ENCODE measurements at regions not wholly inside any gene's neighbourhood (a gene's known extent, or its start where the extent isn't known, plus 50 kb on each side); places are given as distances from the start of the nearest gene placed in this dataset.

- TF ChIP-seq EP300 (IDR thresholded peaks at IDR 0.05), result no peak
- no peak for TF ChIP-seq POLR2AphosphoS5 (IDR thresholded peaks at IDR 0.05)
- TF ChIP-seq POLR2A (IDR thresholded peaks at IDR 0.05), result no peak
- no peak for TF ChIP-seq CTCF (IDR thresholded peaks at IDR 0.05)
- Histone ChIP-seq H3K27me3 (no peaks in the 10 kb centered on the region), H3K4me3 (no peak overlapping the region), H3K9me3 (peaks cover 0 to 2% (median under 1%) of the 10 kb centered on the region in 4 donors), H3K27ac (no peak overlapping the region), H3K36me3 (no peaks in the 10 kb centered on the region), H3K4me1 (no peaks in the 10 kb centered on the region)
- ATAC-seq (ENCODE audit: low FRiP score in 2 of 2), result no peak
- WGBS, 2 donors, result 81 to 96% methylated on average over 1 of the region's 1 CpG
- DNase-seq, result no peak
Measured at GRCh38 chr16:35626041-35626440, 2166.6 kb downstream of the TP53TG3F start.

GRCh38 chr16:35628976-35629375 lies 2169.6 kb downstream of the TP53TG3F start:
- no peak for TF ChIP-seq CTCF (IDR thresholded peaks at IDR 0.05)
- TF ChIP-seq EP300 (IDR thresholded peaks at IDR 0.05), result no peak
- no peak for TF ChIP-seq POLR2AphosphoS5 (IDR thresholded peaks at IDR 0.05)
- TF ChIP-seq POLR2A (IDR thresholded peaks at IDR 0.05), result no peak
- no peak for ATAC-seq (ENCODE audit: low FRiP score in 2 of 2)
- Histone ChIP-seq H3K27ac (no peak overlapping the region), H3K9me3 (no peaks in the 10 kb centered on the region), H3K4me1 (no peaks in the 10 kb centered on the region), H3K27me3 (no peaks in the 10 kb centered on the region), H3K36me3 (no peaks in the 10 kb centered on the region), H3K4me3 (no peak overlapping the region)
- 61 to 67% methylated on average over 3 of the region's 3 CpGs for WGBS, 2 donors
- DNase-seq, result no peak

- Histone ChIP-seq H3K4me3 (no peak overlapping the region), H3K4me1 (no peaks in the 10 kb centered on the region), H3K27ac (no peak overlapping the region), H3K27me3 (no peaks in the 10 kb centered on the region), H3K9me3 (peaks cover 0 to 3% (median 0%) of the 10 kb centered on the region in 4 donors), H3K36me3 (no peaks in the 10 kb centered on the region)
- TF ChIP-seq CTCF (IDR thresholded peaks at IDR 0.05) (no peak), EP300 (IDR thresholded peaks at IDR 0.05) (no peak), POLR2AphosphoS5 (IDR thresholded peaks at IDR 0.05) (no peak), POLR2A (IDR thresholded peaks at IDR 0.05) (no peak)
- DNase-seq (no peak), ATAC-seq (ENCODE audit: low FRiP score in 2 of 2) (no peak)
- 40 to 42% methylated on average over 2 of the region's 2 CpGs for WGBS, 2 donors
Measured at GRCh38 chr16:35631261-35631945, 2172.0 kb downstream of the TP53TG3F start.

- Histone ChIP-seq H3K36me3 (no peaks in the 10 kb centered on the region), H3K4me3 (no peak overlapping the region), H3K4me1 (no peaks in the 10 kb centered on the region), H3K27me3 (no peaks in the 10 kb centered on the region), H3K27ac (no peak overlapping the region), H3K9me3 (peaks cover 0 to 28% (median 1%) of the 10 kb centered on the region in 4 donors)
- no peak for TF ChIP-seq EP300 (IDR thresholded peaks at IDR 0.05)
- no peak for TF ChIP-seq CTCF (IDR thresholded peaks at IDR 0.05)
- no peak for TF ChIP-seq POLR2AphosphoS5 (IDR thresholded peaks at IDR 0.05)
- no peak for TF ChIP-seq POLR2A (IDR thresholded peaks at IDR 0.05)
- no peak for DNase-seq
- no peak for ATAC-seq (ENCODE audit: low FRiP score in 2 of 2)
- 45 to 54% methylated on average over 5 of the region's 5 CpGs for WGBS, 2 donors
Measured at GRCh38 chr16:35636480-35637230, 2177.2 kb downstream of the TP53TG3F start.
